Ishikawa (cell line): ENCODE measurements at regions not wholly inside any gene's neighbourhood (a gene's known extent, or its start where the extent isn't known, plus 50 kb on each side); places are given as distances from the start of the nearest gene placed in this dataset.

Experiments used
- CEBPB ChIP-seq: IDR thresholded peaks from 2 replicates; pipeline ENCODE4 v1.6.1; 2012
- CREB1 ChIP-seq: IDR thresholded peaks from 2 replicates; pipeline ENCODE4 v1.6.1; 2012; ENCODE audit warnings: low read depth
- EGR1 ChIP-seq: IDR thresholded peaks from 2 replicates; pipeline ENCODE4 v1.6.1; 2012
- EP300 ChIP-seq: IDR thresholded peaks from 2 replicates; pipeline ENCODE4 v1.6.1; 2012; ENCODE audit warnings: borderline replicate concordance
- NFIC ChIP-seq: IDR thresholded peaks from 2 replicates; pipeline ENCODE4 v1.6.1; 2012
- RAD21 ChIP-seq: IDR thresholded peaks from 2 replicates; pipeline ENCODE4 v1.6.1; 2012; ENCODE audit warnings: low read depth
- TAF1 ChIP-seq: IDR thresholded peaks from 2 replicates; pipeline ENCODE4 v1.6.1; 2012; ENCODE audit warnings: low read depth, mild to moderate bottlenecking
- TEAD4 ChIP-seq: IDR thresholded peaks from 2 replicates; pipeline ENCODE4 v1.6.1; 2012
- YY1 ChIP-seq: IDR thresholded peaks from 2 replicates; pipeline ENCODE4 v1.6.1; 2012; ENCODE audit warnings: low read depth
- TF ChIP-seq, protein P1 (sequence below): IDR thresholded peaks from 2 replicates; pipeline ENCODE4 v1.6.1; 2012
- TF ChIP-seq, protein P2 (sequence below): IDR thresholded peaks from 2 replicates; pipeline ENCODE4 v1.6.1; 2012; ENCODE audit warnings: low read depth, mild to moderate bottlenecking

DNA sequence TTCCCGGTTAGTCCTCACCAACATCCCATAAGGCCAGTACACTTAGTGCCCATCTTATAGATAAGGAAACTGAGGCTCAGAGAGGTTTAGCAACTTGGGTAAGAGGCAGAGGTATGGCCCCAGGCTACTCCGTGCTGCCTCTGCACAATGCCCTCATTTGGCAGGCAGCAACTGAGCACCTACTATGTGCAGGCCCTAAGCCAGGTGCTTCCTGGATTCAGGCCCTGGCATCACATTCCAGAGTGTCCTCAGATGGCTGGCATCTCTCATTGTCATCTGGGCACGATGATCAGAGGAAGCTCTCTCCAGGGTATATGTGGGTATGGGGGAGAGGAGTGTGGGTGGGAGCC is 53.8 kb upstream of the PSD2 start:
- TF ChIP-seq EP300 (no peak), NFIC (no peak), EGR1 (no peak), RAD21 (no peak), YY1 (no peak), CEBPB (no peak), CREB1 (no peak), TAF1 (no peak), TEAD4 (no peak)
- TF ChIP-seq, protein P1, sequence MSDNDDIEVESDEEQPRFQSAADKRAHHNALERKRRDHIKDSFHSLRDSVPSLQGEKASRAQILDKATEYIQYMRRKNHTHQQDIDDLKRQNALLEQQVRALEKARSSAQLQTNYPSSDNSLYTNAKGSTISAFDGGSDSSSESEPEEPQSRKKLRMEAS: no peak
- TF ChIP-seq, protein P2, sequence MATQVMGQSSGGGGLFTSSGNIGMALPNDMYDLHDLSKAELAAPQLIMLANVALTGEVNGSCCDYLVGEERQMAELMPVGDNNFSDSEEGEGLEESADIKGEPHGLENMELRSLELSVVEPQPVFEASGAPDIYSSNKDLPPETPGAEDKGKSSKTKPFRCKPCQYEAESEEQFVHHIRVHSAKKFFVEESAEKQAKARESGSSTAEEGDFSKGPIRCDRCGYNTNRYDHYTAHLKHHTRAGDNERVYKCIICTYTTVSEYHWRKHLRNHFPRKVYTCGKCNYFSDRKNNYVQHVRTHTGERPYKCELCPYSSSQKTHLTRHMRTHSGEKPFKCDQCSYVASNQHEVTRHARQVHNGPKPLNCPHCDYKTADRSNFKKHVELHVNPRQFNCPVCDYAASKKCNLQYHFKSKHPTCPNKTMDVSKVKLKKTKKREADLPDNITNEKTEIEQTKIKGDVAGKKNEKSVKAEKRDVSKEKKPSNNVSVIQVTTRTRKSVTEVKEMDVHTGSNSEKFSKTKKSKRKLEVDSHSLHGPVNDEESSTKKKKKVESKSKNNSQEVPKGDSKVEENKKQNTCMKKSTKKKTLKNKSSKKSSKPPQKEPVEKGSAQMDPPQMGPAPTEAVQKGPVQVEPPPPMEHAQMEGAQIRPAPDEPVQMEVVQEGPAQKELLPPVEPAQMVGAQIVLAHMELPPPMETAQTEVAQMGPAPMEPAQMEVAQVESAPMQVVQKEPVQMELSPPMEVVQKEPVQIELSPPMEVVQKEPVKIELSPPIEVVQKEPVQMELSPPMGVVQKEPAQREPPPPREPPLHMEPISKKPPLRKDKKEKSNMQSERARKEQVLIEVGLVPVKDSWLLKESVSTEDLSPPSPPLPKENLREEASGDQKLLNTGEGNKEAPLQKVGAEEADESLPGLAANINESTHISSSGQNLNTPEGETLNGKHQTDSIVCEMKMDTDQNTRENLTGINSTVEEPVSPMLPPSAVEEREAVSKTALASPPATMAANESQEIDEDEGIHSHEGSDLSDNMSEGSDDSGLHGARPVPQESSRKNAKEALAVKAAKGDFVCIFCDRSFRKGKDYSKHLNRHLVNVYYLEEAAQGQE: no peak
